CD8-positive, alpha-beta memory T cell (primary cell): ENCODE measurements at regions not wholly inside any gene's neighbourhood (a gene's known extent, or its start where the extent isn't known, plus 50 kb on each side); places are given as distances from the start of the nearest gene placed in this dataset.

Experiments used
- CTCF ChIA-PET: fragments of 350-600 bp; sonication (Branson Sonifier 250); formaldehyde crosslinking; loops from one replicate; lab custom pipeline; 2021; ENCODE audit warnings: antibody characterized with exemption; lab: Charles Lee
- POLR2A ChIA-PET: fragments of 350-600 bp; sonication (Branson Sonifier 250); formaldehyde crosslinking; loops from one replicate; lab custom pipeline; 2021; ENCODE audit warnings: antibody characterized with exemption; lab: Charles Lee
- DNase-seq, 5 donors: peaks; one replicate each; pipeline versions ENCODE4 v3.0.0 to v3.0.0-alpha.2; 2020 to 2022; ENCODE audit warnings: mixed read lengths in 1 of 5
- H3K27ac ChIP-seq: one replicate; pipeline ENCODE4 v1.7.0; 2013; ENCODE audit warnings: low read depth, mild to moderate bottlenecking, low read length, moderate library complexity
- H3K27me3 ChIP-seq: 2 replicates; pipeline ENCODE4 v1.7.0; 2013; ENCODE audit warnings: low read length, mild to moderate bottlenecking; ENCODE audit not compliant: insufficient read depth, poor library complexity, severe bottlenecking
- H3K36me3 ChIP-seq: 2 replicates; pipeline ENCODE4 v1.7.0; 2013; ENCODE audit warnings: mild to moderate bottlenecking, low read length, moderate library complexity; ENCODE audit not compliant: insufficient read depth
- H3K4me1 ChIP-seq: 2 replicates; pipeline ENCODE4 v1.7.0; 2013; ENCODE audit warnings: mild to moderate bottlenecking, low read length, moderate library complexity; ENCODE audit not compliant: insufficient read depth
- H3K4me3 ChIP-seq: 2 replicates; pipeline ENCODE4 v1.7.0; 2013; ENCODE audit warnings: mild to moderate bottlenecking, low read length
- H3K9me3 ChIP-seq: 2 replicates; pipeline ENCODE4 v1.7.0; 2013; ENCODE audit warnings: mild to moderate bottlenecking, low read length
- H3K27ac Mint-ChIP-seq, 8 donors: one replicate each; pipeline ENCODE4 v1.8.0; 2020 to 2021; ENCODE audit warnings: mixed read lengths in 8 of 8, mild to moderate bottlenecking in 6 of 8, inconsistent platforms in 3 of 8, moderate library complexity in 3 of 8
- H3K27me3 Mint-ChIP-seq, 2 donors: one replicate each; pipeline ENCODE4 v1.8.0; 2020 to 2021; ENCODE audit warnings: mixed read lengths in 2 of 2, mild to moderate bottlenecking in 1 of 2, moderate library complexity in 1 of 2
- H3K36me3 Mint-ChIP-seq, 3 donors: one replicate each; pipeline ENCODE4 v1.8.0; 2020 to 2021; ENCODE audit warnings: mixed read lengths in 3 of 3, inconsistent platforms in 1 of 3, mild to moderate bottlenecking in 1 of 3
- H3K4me1 Mint-ChIP-seq, 3 donors: one replicate each; pipeline ENCODE4 v1.8.0; 2020 to 2021; ENCODE audit warnings: mixed read lengths in 3 of 3, inconsistent platforms in 1 of 3, mild to moderate bottlenecking in 1 of 3
- H3K4me3 Mint-ChIP-seq, 7 donors: one replicate each; pipeline ENCODE4 v1.8.0; 2020 to 2021; ENCODE audit warnings: mixed read lengths in 7 of 7, mild to moderate bottlenecking in 6 of 7, moderate library complexity in 4 of 7, inconsistent platforms in 2 of 7
- H3K9me3 Mint-ChIP-seq, 5 donors: one replicate each; pipeline ENCODE4 v1.8.0; 2020 to 2022; ENCODE audit warnings: mixed read lengths in 5 of 5, mild to moderate bottlenecking in 3 of 5, moderate library complexity in 2 of 5, inconsistent platforms in 1 of 5

- Mint-ChIP-seq H3K9me3 (no peaks in the 10 kb centered on the region), H3K36me3 (peaks cover 0 to 7% (median 2%) of the 10 kb centered on the region in 3 donors), H3K4me3 (no peak overlapping the region), H3K4me1 (peaks cover 19 to 26% (median 19%) of the 10 kb centered on the region in 3 donors), H3K27me3 (peaks cover 0 to 1% of the 10 kb centered on the region in 2 donors), H3K27ac (peak overlapping the region in 1 of 8 donors; percentile 17)
- no peak for DNase-seq
- no peaks in the 10 kb centered on the region for H3K9me3 ChIP-seq
- no peaks in the 10 kb centered on the region for H3K36me3 ChIP-seq
- no peaks in the 10 kb centered on the region for H3K27me3 ChIP-seq
- H3K4me1 ChIP-seq, result peaks cover 7% of the 10 kb centered on the region
- POLR2A ChIA-PET, result no interaction called here
- H3K27ac ChIP-seq, result no peak overlapping the region
- CTCF ChIA-PET, result no interaction called here
- no peak overlapping the region for H3K4me3 ChIP-seq
Observed at GRCh38 chr9:91134608-91135007, 227.1 kb downstream of the AUH start.

- Mint-ChIP-seq H3K27ac (no peak overlapping the region), H3K4me1 (peaks cover 4 to 5% (median 4%) of the 10 kb centered on the region in 3 donors), H3K9me3 (no peaks in the 10 kb centered on the region), H3K27me3 (peaks cover 0 to 1% of the 10 kb centered on the region in 2 donors), H3K4me3 (no peak overlapping the region), H3K36me3 (peaks cover 0 to 7% (median 2%) of the 10 kb centered on the region in 3 donors)
- no peak for DNase-seq
- Histone ChIP-seq H3K36me3 (no peaks in the 10 kb centered on the region), H3K4me3 (no peak overlapping the region), H3K9me3 (no peaks in the 10 kb centered on the region), H3K4me1 (no peaks in the 10 kb centered on the region), H3K27ac (no peak overlapping the region), H3K27me3 (no peaks in the 10 kb centered on the region)
- CTCF ChIA-PET, result no interaction called here
- POLR2A ChIA-PET, result no interaction called here
Observed at GRCh38 chr9:91137391-91137790, 224.3 kb downstream of the AUH start.

GRCh38 chr9:91138760-91139159 lies 223.0 kb downstream of the AUH start:
- CTCF ChIA-PET, result interaction anchor here (1.0 kb wide), 1 partner anchor 12 kb away, joined by 3 read pairs; no protein-coding TSS in a partner anchor
- H3K27ac Mint-ChIP-seq, result no peak overlapping the region
- Histone ChIP-seq H3K4me3 (no peak overlapping the region), H3K4me1 (no peaks in the 10 kb centered on the region), H3K27me3 (no peaks in the 10 kb centered on the region), H3K9me3 (no peaks in the 10 kb centered on the region), H3K27ac (no peak overlapping the region), H3K36me3 (no peaks in the 10 kb centered on the region)
- POLR2A ChIA-PET, result no interaction called here
- no peaks in the 10 kb centered on the region for H3K27me3 Mint-ChIP-seq
- DNase-seq, result no peak
- H3K9me3 Mint-ChIP-seq, result no peaks in the 10 kb centered on the region
- peaks cover 4 to 5% (median 4%) of the 10 kb centered on the region in 3 donors for H3K4me1 Mint-ChIP-seq
- H3K36me3 Mint-ChIP-seq, result peaks cover 0 to 7% (median under 1%) of the 10 kb centered on the region in 3 donors
- H3K4me3 Mint-ChIP-seq, result no peak overlapping the region

GRCh38 chr9:91141407-91141965 lies 220.2 kb downstream of the AUH start:
- no peak overlapping the region for H3K27ac ChIP-seq
- Mint-ChIP-seq H3K36me3 (no peaks in the 10 kb centered on the region), H3K27me3 (no peaks in the 10 kb centered on the region), H3K4me1 (peaks cover 5 to 14% (median 10%) of the 10 kb centered on the region in 3 donors), H3K9me3 (no peaks in the 10 kb centered on the region), H3K4me3 (no peak overlapping the region), H3K27ac (peak overlapping the region in 1 of 8 donors; percentile 1)
- ChIA-PET CTCF (no interaction called here), POLR2A (no interaction called here)
- H3K27me3 ChIP-seq, result no peaks in the 10 kb centered on the region
- no peak for DNase-seq
- no peaks in the 10 kb centered on the region for H3K4me1 ChIP-seq
- H3K4me3 ChIP-seq, result no peak overlapping the region
- no peaks in the 10 kb centered on the region for H3K36me3 ChIP-seq
- no peaks in the 10 kb centered on the region for H3K9me3 ChIP-seq

- no peaks in the 10 kb centered on the region for H3K36me3 ChIP-seq
- H3K4me3 ChIP-seq, result no peak overlapping the region
- no peak overlapping the region for H3K27ac ChIP-seq
- H3K9me3 ChIP-seq, result no peaks in the 10 kb centered on the region
- Mint-ChIP-seq H3K27me3 (no peaks in the 10 kb centered on the region), H3K36me3 (no peaks in the 10 kb centered on the region), H3K4me1 (peaks cover 14 to 22% (median 18%) of the 10 kb centered on the region in 3 donors), H3K27ac (no peak overlapping the region), H3K9me3 (no peaks in the 10 kb centered on the region), H3K4me3 (no peak overlapping the region)
- DNase-seq, result no peak
- POLR2A ChIA-PET, result no interaction called here
- H3K27me3 ChIP-seq, result no peaks in the 10 kb centered on the region
- CTCF ChIA-PET, result no interaction called here
- no peaks in the 10 kb centered on the region for H3K4me1 ChIP-seq
Observed at GRCh38 chr9:91143162-91143561, 218.6 kb downstream of the AUH start.

GRCh38 chr9:91143642-91144041 lies 218.1 kb downstream of the AUH start:
- ChIA-PET CTCF (no interaction called here), POLR2A (no interaction called here)
- Histone ChIP-seq H3K4me1 (no peaks in the 10 kb centered on the region), H3K36me3 (no peaks in the 10 kb centered on the region), H3K9me3 (no peaks in the 10 kb centered on the region), H3K4me3 (no peak overlapping the region), H3K27me3 (no peaks in the 10 kb centered on the region), H3K27ac (no peak overlapping the region)
- H3K9me3 Mint-ChIP-seq, result no peaks in the 10 kb centered on the region
- H3K27me3 Mint-ChIP-seq, result no peaks in the 10 kb centered on the region
- H3K36me3 Mint-ChIP-seq, result no peaks in the 10 kb centered on the region
- no peak overlapping the region for H3K4me3 Mint-ChIP-seq
- H3K27ac Mint-ChIP-seq, result no peak overlapping the region
- H3K4me1 Mint-ChIP-seq, result peaks cover 17 to 26% (median 21%) of the 10 kb centered on the region in 3 donors
- DNase-seq, result no peak

GRCh38 chr9:91144769-91145168 lies 216.9 kb downstream of the AUH start:
- DNase-seq, result no peak
- peaks cover 0 to 5% (median 5%) of the 10 kb centered on the region in 3 donors for H3K36me3 Mint-ChIP-seq
- H3K27me3 ChIP-seq, result no peaks in the 10 kb centered on the region
- H3K4me3 ChIP-seq, result no peak overlapping the region
- H3K27ac ChIP-seq, result no peak overlapping the region
- H3K4me3 Mint-ChIP-seq, result no peak overlapping the region
- no peak overlapping the region for H3K27ac Mint-ChIP-seq
- H3K9me3 ChIP-seq, result no peaks in the 10 kb centered on the region
- CTCF ChIA-PET, result no interaction called here
- no peaks in the 10 kb centered on the region for H3K27me3 Mint-ChIP-seq
- H3K4me1 Mint-ChIP-seq, result peaks cover 17 to 34% (median 29%) of the 10 kb centered on the region in 3 donors
- no peaks in the 10 kb centered on the region for H3K4me1 ChIP-seq
- POLR2A ChIA-PET, result no interaction called here
- no peaks in the 10 kb centered on the region for H3K36me3 ChIP-seq
- H3K9me3 Mint-ChIP-seq, result peaks cover 0 to 3% (median 0%) of the 10 kb centered on the region in 5 donors

- POLR2A ChIA-PET, result no interaction called here
- peak overlapping the region in 3 of 8 donors; percentile 9 to 90 (median 43) for H3K27ac Mint-ChIP-seq
- no peaks in the 10 kb centered on the region for H3K9me3 ChIP-seq
- H3K4me3 ChIP-seq, result no peak overlapping the region
- no peak overlapping the region for H3K4me3 Mint-ChIP-seq
- no peaks in the 10 kb centered on the region for H3K36me3 ChIP-seq
- DNase-seq, result no peak
- no peaks in the 10 kb centered on the region for H3K27me3 ChIP-seq
- H3K27me3 Mint-ChIP-seq, result no peaks in the 10 kb centered on the region
- H3K27ac ChIP-seq, result no peak overlapping the region
- CTCF ChIA-PET, result no interaction called here
- H3K4me1 Mint-ChIP-seq, result peaks cover 22 to 39% (median 34%) of the 10 kb centered on the region in 3 donors
- H3K9me3 Mint-ChIP-seq, result peaks cover 0 to 3% (median 0%) of the 10 kb centered on the region in 5 donors
- H3K4me1 ChIP-seq, result peaks cover 7% of the 10 kb centered on the region
- H3K36me3 Mint-ChIP-seq, result peaks cover 0 to 5% (median 5%) of the 10 kb centered on the region in 3 donors
Observed at GRCh38 chr9:91145496-91145895, 216.2 kb downstream of the AUH start.
